H1 (cell line): ENCODE measurements at regions not wholly inside any gene's neighbourhood (a gene's known extent, or its start where the extent isn't known, plus 50 kb on each side); places are given as distances from the start of the nearest gene placed in this dataset.

Experiments
- CTCF ChIA-PET: fragments of 300-600 bp; sonication (Branson Sonifier 250); formaldehyde crosslinking; loops from one replicate; lab custom pipeline; 2021; ENCODE audit not compliant: partially characterized antibody; lab: Charles Lee
- POLR2A ChIA-PET: fragments of 300-600 bp; sonication (Branson Sonifier 250); formaldehyde crosslinking; loops from one replicate; lab custom pipeline; 2021; ENCODE audit warnings: inconsistent platforms; ENCODE audit not compliant: partially characterized antibody; lab: Charles Lee
- DNase-seq, 2 experiments: peaks; one replicate each; pipeline versions ENCODE4 v3.0.0 to v3.0.0-alpha.2; 2010 to 2022; ENCODE audit warnings: low spot score in 2 of 2, low read depth in 1 of 2, mixed read lengths in 1 of 2
- FAIRE-seq: peaks from 2 replicates; lab custom pipeline; 2011; peaks lifted over from hg19 to GRCh38; lab: Jason Lieb, UNC
- H2AFZ ChIP-seq: 2 replicates; pipeline ENCODE4 v1.8.1; 2012; ENCODE audit warnings: low read length, inconsistent platforms
- H2AK5ac ChIP-seq: 2 replicates; pipeline ENCODE4 v1.6.1; 2013; ENCODE audit warnings: low read depth, low read length
- H2BK120ac ChIP-seq: replicated peaks from 2 replicates; pipeline ENCODE3; 2013; ENCODE audit warnings: low read depth, low read length, inconsistent platforms
- H2BK12ac ChIP-seq: 2 replicates; pipeline ENCODE4 v1.6.1; 2013; ENCODE audit warnings: low read depth, low read length
- H2BK15ac ChIP-seq: 2 replicates; pipeline ENCODE4 v1.6.1; 2013; ENCODE audit warnings: low read length
- H2BK20ac ChIP-seq: 2 replicates; pipeline ENCODE4 v1.6.1; 2013; ENCODE audit warnings: low read length
- H2BK5ac ChIP-seq: 2 replicates; pipeline ENCODE4 v1.6.1; 2013; ENCODE audit warnings: low read depth, low read length
- H3K14ac ChIP-seq: 2 replicates; pipeline ENCODE4 v1.6.1; 2013; ENCODE audit warnings: inconsistent platforms; ENCODE audit not compliant: insufficient read length
- H3K18ac ChIP-seq: 2 replicates; pipeline ENCODE4 v1.6.1; 2013; ENCODE audit warnings: low read length; ENCODE audit errors: extremely low read depth
- H3K23ac ChIP-seq: 2 replicates; pipeline ENCODE4 v1.6.1; 2013; ENCODE audit warnings: inconsistent platforms; ENCODE audit not compliant: insufficient read length
- H3K23me2 ChIP-seq: 2 replicates; pipeline ENCODE4 v1.6.1; 2013; ENCODE audit warnings: low read depth, low read length
- H3K27ac ChIP-seq: 2 replicates; pipeline ENCODE4 v1.6.1; 2011; ENCODE audit warnings: low read depth, low read length, inconsistent platforms
- H3K27me3 ChIP-seq, 4 experiments: replicated peaks in 1 of 4; 1 replicate in 1 of 4; 2 replicates in 3 of 4; pipeline versions ENCODE4 v1.6.1 to v1.8.1; 2011 to 2013; ENCODE audit warnings: low read length in 3 of 4, mild to moderate bottlenecking in 3 of 4, inconsistent platforms in 2 of 4, mixed read lengths in 2 of 4, moderate library complexity in 1 of 4; ENCODE audit not compliant: control insufficient read depth in 3 of 4, insufficient read depth in 3 of 4; ENCODE audit errors: extremely low read depth in 1 of 4
- H3K36me3 ChIP-seq, 4 experiments: 2 replicates each; pipeline versions ENCODE4 v1.6.1 to v1.8.1; 2011 to 2013; ENCODE audit warnings: mild to moderate bottlenecking in 4 of 4, low read length in 3 of 4, moderate library complexity in 2 of 4, control low read depth in 1 of 4, inconsistent platforms in 1 of 4; ENCODE audit not compliant: insufficient read depth in 4 of 4, control insufficient read depth in 2 of 4
- H3K4ac ChIP-seq: replicated peaks from 2 replicates; pipeline ENCODE3; 2013; ENCODE audit warnings: low read length, low read depth, mixed read lengths, inconsistent platforms; ENCODE audit not compliant: insufficient read length
- H3K4me1 ChIP-seq, 4 experiments: replicated peaks in 1 of 4; 1 replicate in 1 of 4; 2 replicates in 3 of 4; pipeline versions ENCODE4 v1.6.1 to v1.8.1; 2011 to 2013; ENCODE audit warnings: low read length in 3 of 4, inconsistent platforms in 2 of 4, mixed read lengths in 1 of 4; ENCODE audit not compliant: insufficient read depth in 4 of 4, control insufficient read depth in 3 of 4
- H3K4me2 ChIP-seq, 2 experiments: 2 replicates each; pipeline versions ENCODE4 v1.6.1 to v1.8.1; 2011 to 2013; ENCODE audit warnings: low read depth in 2 of 2, low read length in 2 of 2, control low read depth in 1 of 2, inconsistent platforms in 1 of 2, mild to moderate bottlenecking in 1 of 2; ENCODE audit not compliant: insufficient read depth in 1 of 2
- H3K4me3 ChIP-seq, 4 experiments: fragments of 200-600, 300-600 bp in 1 of 4; sonication (generic), shearing (Covaris generic), sonication (Bioruptor Twin) in 1 of 4; 2 replicates each; pipeline versions ENCODE4 v1.5.1 to v1.8.1; 2011 to 2016; ENCODE audit warnings: low read length in 4 of 4, low read depth in 3 of 4, control low read depth in 2 of 4, inconsistent platforms in 2 of 4, mild to moderate bottlenecking in 2 of 4, mixed read lengths in 1 of 4, moderate library complexity in 1 of 4; ENCODE audit not compliant: insufficient read depth in 2 of 4; ENCODE audit errors: extremely low read depth in 1 of 4
- H3K56ac ChIP-seq: replicated peaks from 2 replicates; pipeline ENCODE3; 2013; ENCODE audit warnings: low read depth, mild to moderate bottlenecking, mixed read lengths, low read length, inconsistent platforms; ENCODE audit not compliant: insufficient read length
- H3K79me1 ChIP-seq: 2 replicates; pipeline ENCODE4 v1.6.1; 2013; ENCODE audit warnings: low read depth, low read length, control low read depth
- H3K79me2 ChIP-seq, 2 experiments: 2 replicates each; pipeline versions ENCODE4 v1.6.1 to v1.8.1; 2012 to 2013; ENCODE audit warnings: low read length in 2 of 2, mild to moderate bottlenecking in 2 of 2, inconsistent platforms in 1 of 2; ENCODE audit not compliant: insufficient read depth in 2 of 2, control insufficient read depth in 1 of 2
- H3K9ac ChIP-seq, 4 experiments: replicated peaks in 1 of 4; 1 replicate in 1 of 4; 2 replicates in 3 of 4; pipeline versions ENCODE4 v1.6.1 to v1.8.1; 2011 to 2013; ENCODE audit warnings: low read depth in 3 of 4, low read length in 3 of 4, control low read depth in 2 of 4, mild to moderate bottlenecking in 2 of 4, moderate library complexity in 2 of 4, inconsistent platforms in 1 of 4; ENCODE audit errors: extremely low read depth in 1 of 4
- H3K9me3 ChIP-seq, 2 experiments: 2 replicates each; pipeline versions ENCODE4 v1.6.1 to v1.8.1; 2012 to 2013; ENCODE audit warnings: mild to moderate bottlenecking in 2 of 2, moderate library complexity in 2 of 2, control low read depth in 1 of 2, inconsistent platforms in 1 of 2, low read depth in 1 of 2, low read length in 1 of 2, mixed read lengths in 1 of 2; ENCODE audit not compliant: insufficient read depth in 2 of 2
- H4K20me1 ChIP-seq, 2 experiments: replicated peaks in 1 of 2; 2 replicates each; pipeline versions ENCODE3 to v1.8.1; 2011 to 2013; ENCODE audit warnings: inconsistent platforms in 2 of 2, low read length in 2 of 2, mild to moderate bottlenecking in 1 of 2; ENCODE audit not compliant: insufficient read depth in 2 of 2, control insufficient read depth in 1 of 2
- H4K5ac ChIP-seq: 2 replicates; pipeline ENCODE4 v1.6.1; 2013; ENCODE audit warnings: low read length, low read depth, mixed read lengths, inconsistent platforms; ENCODE audit not compliant: insufficient read length
- H4K8ac ChIP-seq: 2 replicates; pipeline ENCODE4 v1.8.0; 2013; ENCODE audit warnings: mild to moderate bottlenecking, moderate library complexity, low read length, inconsistent platforms; ENCODE audit not compliant: insufficient read depth; ENCODE audit errors: extremely low read depth
- H4K91ac ChIP-seq: replicated peaks from 2 replicates; pipeline ENCODE3; 2013; ENCODE audit warnings: low read length, mixed read lengths, inconsistent platforms; ENCODE audit not compliant: insufficient read length
- BACH1 ChIP-seq: IDR thresholded peaks from 2 replicates; pipeline ENCODE4 v1.6.1; 2012; ENCODE audit warnings: low read length, improper control_type of control experiment
- CHD2 ChIP-seq: IDR thresholded peaks from 2 replicates; pipeline ENCODE4 v1.6.1; 2012; ENCODE audit warnings: low read length, improper control_type of control experiment
- GABPA ChIP-seq: IDR thresholded peaks from 2 replicates; pipeline ENCODE4 v1.6.1; 2011; ENCODE audit warnings: mild to moderate bottlenecking, low read length, moderate library complexity, borderline replicate concordance; ENCODE audit not compliant: insufficient read depth
- GTF2F1 ChIP-seq: IDR thresholded peaks from 2 replicates; pipeline ENCODE4 v1.6.1; 2012; ENCODE audit warnings: low read depth, low read length, improper control_type of control experiment, borderline replicate concordance
- JUND ChIP-seq: IDR thresholded peaks from 2 replicates; pipeline ENCODE4 v1.6.1; 2011; ENCODE audit warnings: mild to moderate bottlenecking, improper control_type of control experiment, low read length
- KDM5A ChIP-seq: fragments of 200-600 bp; IDR thresholded peaks from 2 replicates; pipeline ENCODE4 v1.7.1; 2012; ENCODE audit warnings: mild to moderate bottlenecking, low read length, inconsistent platforms, mixed read lengths
- RFX5 ChIP-seq: IDR thresholded peaks from 2 replicates; pipeline ENCODE4 v1.6.1; 2011; ENCODE audit warnings: low read depth, low read length, improper control_type of control experiment, borderline replicate concordance
- SAP30 ChIP-seq: fragments of 300-600 bp; sonication (generic); IDR thresholded peaks from 2 replicates; pipeline ENCODE4 v1.7.1; 2012; ENCODE audit warnings: low read length, moderate library complexity, mild to moderate bottlenecking, inconsistent platforms; ENCODE audit not compliant: insufficient read depth, insufficient replicate concordance
- TEAD4 ChIP-seq: IDR thresholded peaks from 2 replicates; pipeline ENCODE4 v1.6.1; 2012; ENCODE audit warnings: low read depth, low read length, inconsistent platforms, mixed read lengths

GRCh38 chr4:57254754-57255153 is 144.6 kb upstream of the IGFBP7 start:
- no peak for FAIRE-seq
- Histone ChIP-seq H2BK12ac (no peak overlapping the region), H2AFZ (no peak overlapping the region), H3K4ac (no peak overlapping the region), H3K9ac (no peak overlapping the region), H3K18ac (no peak overlapping the region), H2BK20ac (no peak overlapping the region), H3K36me3 (no peaks in the 10 kb centered on the region), H3K56ac (no peak overlapping the region), H4K8ac (no peak overlapping the region), H4K91ac (no peak overlapping the region), H3K27ac (no peak overlapping the region), H3K23ac (no peak overlapping the region), H3K4me2 (no peak overlapping the region)
- POLR2A ChIA-PET, result no interaction called here
- CTCF ChIA-PET, result interaction anchor here (1.7 to 1.8 kb wide), 2 partner anchors 21 to 64 kb away, joined by 5 read pairs; no protein-coding TSS in a partner anchor
- TF ChIP-seq CHD2 (no peak), GTF2F1 (no peak), KDM5A (no peak), BACH1 (no peak), RFX5 (no peak), TEAD4 (no peak), JUND (no peak), GABPA (no peak), SAP30 (no peak)
- TF ChIP-seq, all 59 proteins: peak for 0
- DNase-seq, result no peak
- H2BK5ac ChIP-seq, result no peak overlapping the region
- no peak overlapping the region for H3K4me3 ChIP-seq
- H3K27me3 ChIP-seq, result no peaks in the 10 kb centered on the region
- H3K9me3 ChIP-seq, result no peaks in the 10 kb centered on the region
- H4K5ac ChIP-seq, result no peak overlapping the region
- no peaks in the 10 kb centered on the region for H4K20me1 ChIP-seq
- H3K14ac ChIP-seq, result no peak overlapping the region
- H2BK15ac ChIP-seq, result no peak overlapping the region
- no peak overlapping the region for H2BK120ac ChIP-seq
- no peaks in the 10 kb centered on the region; a peak in 1 of 7 replicates for H3K4me1 ChIP-seq
- no peaks in the 10 kb centered on the region for H3K79me2 ChIP-seq
- no peaks in the 10 kb centered on the region for H3K79me1 ChIP-seq
- H2AK5ac ChIP-seq, result no peak overlapping the region
- no peaks in the 10 kb centered on the region for H3K23me2 ChIP-seq
